ENCODE measurements at regions not wholly inside any gene's neighbourhood (a gene's known extent, or its start where the extent isn't known, plus 50 kb on each side); places are given as distances from the start of the nearest gene placed in this dataset.

DNA sequence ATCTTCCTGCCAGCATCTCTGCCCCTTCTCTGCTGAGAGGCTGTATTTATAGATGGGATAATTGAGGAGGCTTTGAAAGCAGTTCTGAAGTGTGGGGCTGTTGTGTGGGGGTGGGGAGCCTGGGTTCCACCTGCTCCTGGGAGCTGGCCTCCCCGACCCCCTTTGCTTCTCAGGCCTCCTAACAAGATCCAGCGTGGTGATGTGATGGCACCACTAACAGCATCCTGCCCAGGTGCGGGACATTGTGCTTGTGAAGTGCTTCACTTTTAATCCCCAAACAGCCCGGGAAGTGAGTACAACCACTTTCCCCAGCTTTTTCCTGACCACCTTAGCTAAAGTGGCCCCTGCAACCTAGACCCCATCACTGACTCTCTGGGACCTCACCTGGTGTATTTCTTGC lies 95.1 kb upstream of the NRXN3 start:
- DNase-seq = no peak

DNA sequence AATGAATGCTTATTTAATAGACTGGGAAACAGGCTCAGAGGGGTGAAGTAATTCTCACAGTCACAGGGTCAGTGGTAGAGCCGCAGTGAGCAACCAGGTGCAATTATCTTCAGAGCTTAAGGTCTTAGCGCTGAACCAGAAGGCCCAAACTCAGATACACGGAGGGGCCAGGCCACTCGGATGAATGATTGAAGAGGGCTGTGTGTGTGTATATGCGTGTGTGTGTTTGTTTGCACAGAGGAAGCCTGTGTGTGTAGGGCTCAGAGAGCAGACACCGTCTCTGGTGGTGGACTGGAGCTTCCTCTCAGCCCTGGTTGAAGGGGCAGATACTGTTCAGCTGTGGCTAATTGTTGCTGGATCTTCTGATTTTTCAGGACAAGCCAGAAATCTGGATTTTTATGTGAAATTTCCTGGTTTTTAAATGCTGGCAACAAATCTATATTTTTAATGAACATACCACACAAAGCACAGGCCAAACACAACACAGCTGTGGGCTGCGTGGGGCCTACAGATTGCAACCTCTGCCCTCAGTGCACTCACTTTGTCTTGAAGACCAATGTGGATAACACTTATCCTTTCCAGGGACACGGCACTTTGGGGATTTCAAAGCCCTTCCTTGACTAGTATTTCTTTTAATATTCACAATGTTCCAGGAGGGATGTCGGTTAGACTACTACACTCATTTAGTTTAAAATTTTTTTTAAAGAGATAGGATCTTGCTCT lies 94.5 kb upstream of the NRXN3 start:
- no peak for DNase-seq

DNA sequence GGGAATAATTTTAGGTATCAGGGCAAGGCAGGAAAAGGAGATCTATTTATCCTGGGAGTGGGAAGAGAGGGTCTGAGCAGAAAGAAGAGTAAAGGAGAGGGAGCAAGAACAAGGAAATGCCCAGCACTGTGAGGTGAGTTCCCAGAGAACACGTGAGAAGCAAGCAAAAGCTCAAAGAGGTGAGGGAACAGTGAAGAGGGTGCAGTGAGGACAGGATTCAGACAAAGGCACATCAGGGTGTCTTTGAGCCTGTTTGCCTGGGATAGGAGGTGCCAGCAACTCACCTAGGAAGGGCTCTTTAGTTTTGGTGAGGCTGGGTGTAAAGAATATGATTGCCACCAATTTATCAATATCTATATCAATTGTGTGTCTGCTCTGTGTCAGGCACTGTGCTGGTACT lies 88.9 kb upstream of the NRXN3 start:
- no peak for DNase-seq

- no peak for DNase-seq
Observed at GRCh38 chr14:78083837-78084236, 86.3 kb upstream of the NRXN3 start.

DNA sequence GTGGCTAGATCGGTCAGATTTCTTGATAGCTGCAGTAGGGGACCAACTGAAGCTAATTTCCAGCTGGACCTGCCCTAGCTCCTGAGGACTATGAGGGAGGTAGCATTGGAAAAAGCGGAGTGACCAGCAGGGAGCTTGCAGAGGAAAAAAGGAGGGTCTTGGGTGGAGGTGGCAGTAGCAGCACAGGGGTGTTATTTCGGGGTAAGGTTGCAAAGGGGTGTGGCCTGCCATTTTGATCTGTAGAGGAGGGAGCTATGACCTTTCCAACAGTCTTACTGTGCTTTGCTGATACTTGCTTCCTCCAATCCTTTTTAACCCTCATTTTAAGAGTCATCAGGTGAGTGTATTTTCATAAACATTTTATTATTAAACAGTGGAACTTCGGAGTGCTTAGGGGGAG lies 83.8 kb upstream of the NRXN3 start:
- no peak for DNase-seq

DNA sequence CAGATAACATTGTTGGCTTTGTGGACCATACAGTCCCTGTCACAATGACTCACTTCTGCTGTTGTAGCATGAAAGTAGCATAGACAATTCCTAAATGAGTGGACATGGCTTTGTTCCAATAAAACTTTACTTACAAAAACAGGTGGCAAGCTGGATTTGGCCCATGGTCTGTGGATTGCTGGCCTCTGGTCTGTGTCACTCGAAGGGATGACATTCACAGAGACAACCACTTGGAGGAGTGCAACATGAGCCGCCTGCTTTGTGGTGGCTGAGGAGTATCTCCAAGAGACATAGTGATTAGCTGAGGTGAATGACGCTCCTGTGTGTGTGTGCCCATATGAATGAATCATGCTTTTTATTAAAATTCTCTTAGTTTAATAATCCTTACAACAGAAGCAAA lies 81.3 kb upstream of the NRXN3 start:
- DNase-seq = no peak

- no peak for DNase-seq
Observed at GRCh38 chr14:78090864-78091263, 79.3 kb upstream of the NRXN3 start.

DNA sequence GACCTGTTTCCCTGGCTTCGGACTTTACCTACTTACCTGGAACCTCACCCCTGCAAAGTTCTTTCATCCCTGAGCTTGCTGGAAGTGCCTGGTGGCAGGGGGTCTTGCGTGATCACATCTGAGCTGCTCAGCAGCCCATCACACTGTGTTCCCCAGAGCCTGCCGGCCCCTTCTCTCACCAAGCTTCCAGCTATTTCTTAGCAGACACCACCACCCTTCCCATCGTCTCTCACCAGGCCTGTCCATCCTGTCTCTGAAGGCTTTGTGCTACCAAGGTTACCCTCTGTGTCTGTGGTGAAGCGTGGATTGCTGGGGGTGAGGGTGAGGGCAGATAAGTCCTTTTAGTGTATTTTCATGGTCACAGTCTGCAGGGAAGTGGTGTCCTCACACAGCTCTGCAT lies 78.8 kb upstream of the NRXN3 start:
- DNase-seq = no peak

- no peak for DNase-seq
Observed at GRCh38 chr14:78092040-78092439, 78.1 kb upstream of the NRXN3 start.

GRCh38 chr14:78103271-78103670 lies 66.9 kb upstream of the NRXN3 start:
- no peak for DNase-seq

DNA sequence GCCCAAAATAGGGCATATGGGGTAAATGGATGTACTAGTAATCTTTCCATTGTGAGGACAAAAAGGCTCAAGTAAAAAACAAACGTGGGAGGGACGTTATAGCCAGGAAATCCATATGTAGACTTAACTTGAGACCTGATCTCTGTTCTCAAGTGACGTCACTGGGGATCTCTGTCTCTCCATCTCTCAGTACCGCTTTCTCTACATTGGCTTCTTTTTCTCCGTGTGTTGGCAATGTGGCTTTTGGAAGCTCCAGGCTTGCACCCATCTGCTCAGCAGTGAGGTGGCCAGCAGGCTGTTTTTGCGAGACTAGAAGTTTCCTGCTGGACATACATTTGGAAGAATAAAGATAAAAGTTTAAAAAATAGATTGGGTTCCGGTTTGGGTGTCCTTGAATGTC lies 66.0 kb upstream of the NRXN3 start:
- DNase-seq = no peak

DNA sequence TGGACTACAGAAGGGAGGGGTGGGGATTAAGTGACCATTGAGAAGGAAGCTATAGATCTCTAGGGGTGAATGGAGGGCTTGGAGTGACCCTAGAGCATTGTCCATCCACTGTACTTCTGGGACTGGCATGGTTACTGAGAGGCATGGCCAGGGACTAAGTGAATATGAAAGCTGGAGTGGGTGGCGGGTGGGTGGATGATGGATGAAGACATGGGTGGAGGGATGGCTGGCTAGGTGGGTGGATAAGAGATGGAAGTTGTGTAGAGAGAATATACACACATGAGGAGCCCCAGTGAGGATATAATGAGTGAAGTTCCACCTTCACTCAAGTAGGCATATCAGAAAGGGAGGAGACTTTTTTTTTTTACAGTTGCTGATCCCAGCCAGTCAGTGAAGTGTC lies 65.5 kb upstream of the NRXN3 start:
- DNase-seq = no peak

GRCh38 chr14:78106381-78106780 lies 63.8 kb upstream of the NRXN3 start:
- no peak for DNase-seq

- DNase-seq = no peak
Observed at GRCh38 chr14:78107166-78107565, 63.0 kb upstream of the NRXN3 start.

DNA sequence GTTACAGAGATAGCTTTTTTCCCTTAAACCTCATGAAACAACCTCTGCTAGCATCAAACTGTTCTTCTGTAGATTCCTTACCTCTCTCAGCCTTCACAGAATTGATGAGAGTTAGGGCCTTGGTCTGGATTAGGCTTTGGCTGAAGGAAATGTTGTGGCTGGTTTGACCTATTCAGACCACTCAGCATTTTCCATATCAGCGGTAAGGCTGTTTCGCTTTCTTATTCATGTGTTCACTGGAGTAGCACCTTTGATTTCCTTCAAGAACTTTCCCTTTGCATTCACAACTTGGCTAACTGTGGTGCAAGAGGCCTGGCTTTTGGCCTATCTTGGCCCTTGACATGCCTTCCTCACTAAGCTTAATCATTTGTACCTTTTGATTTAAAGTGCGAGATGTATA lies 50.7 kb upstream of the NRXN3 start:
- no peak for DNase-seq
